SJCRH30 (cell line): ENCODE measurements at regions not wholly inside any gene's neighbourhood (a gene's known extent, or its start where the extent isn't known, plus 50 kb on each side); places are given as distances from the start of the nearest gene placed in this dataset.

ENCODE experiments used
- DNase-seq, 2 experiments: peaks; one replicate each; pipeline ENCODE4 v3.0.0-alpha.2; 2015 to 2020
- H3K27ac ChIP-seq: fragments of 250-450 bp; sonication (Bioruptor Pico); 2 replicates; pipeline ENCODE4 v1.5.1; 2020; ENCODE audit warnings: mild to moderate bottlenecking, moderate library complexity
- H3K27me3 ChIP-seq: fragments of 250-450 bp; sonication (Bioruptor Pico); 2 replicates; pipeline ENCODE4 v1.5.1; 2020; ENCODE audit warnings: mild to moderate bottlenecking, moderate library complexity
- H3K36me3 ChIP-seq: fragments of 250-450 bp; sonication (Bioruptor Pico); 2 replicates; pipeline ENCODE4 v1.5.1; 2020; ENCODE audit warnings: mild to moderate bottlenecking, moderate library complexity
- H3K4me1 ChIP-seq: fragments of 250-450 bp; sonication (Bioruptor Pico); 2 replicates; pipeline ENCODE4 v1.5.1; 2020; ENCODE audit warnings: mild to moderate bottlenecking, moderate library complexity
- H3K4me3 ChIP-seq: fragments of 250-450 bp; sonication (Bioruptor Pico); 2 replicates; pipeline ENCODE4 v1.5.1; 2020; ENCODE audit warnings: mild to moderate bottlenecking, moderate library complexity
- H3K9me3 ChIP-seq: fragments of 250-450 bp; sonication (Bioruptor Pico); replicated peaks from 2 replicates; pipeline ENCODE4 v1.5.1; 2020; ENCODE audit warnings: mild to moderate bottlenecking, moderate library complexity

- Histone ChIP-seq H3K27me3 (no peaks in the 10 kb centered on the region), H3K36me3 (no peaks in the 10 kb centered on the region), H3K4me3 (no peak overlapping the region), H3K27ac (no peak overlapping the region), H3K4me1 (no peaks in the 10 kb centered on the region), H3K9me3 (no peaks in the 10 kb centered on the region)
- no peak for DNase-seq
Observed at GRCh38 chr4:185904381-185904780, 92.4 kb upstream of the SORBS2 start.

- H3K27ac ChIP-seq, result no peak overlapping the region
Observed at GRCh38 chr4:185909972-185910371, 98.0 kb upstream of the SORBS2 start.

GRCh38 chr4:185911556-185912064 is 99.6 kb upstream of the SORBS2 start:
- no peaks in the 10 kb centered on the region for H3K9me3 ChIP-seq
- no peaks in the 10 kb centered on the region for H3K36me3 ChIP-seq
- H3K4me1 ChIP-seq, result no peaks in the 10 kb centered on the region
- H3K27ac ChIP-seq, result no peak overlapping the region
- H3K4me3 ChIP-seq, result no peak overlapping the region
- no peaks in the 10 kb centered on the region for H3K27me3 ChIP-seq
- no peak for DNase-seq

More at GRCh38 chr4:185909972-185910371, 98.0 kb upstream of the SORBS2 start:
- DNase-seq, result no peak
- no peaks in the 10 kb centered on the region for H3K9me3 ChIP-seq
- no peaks in the 10 kb centered on the region for H3K4me1 ChIP-seq
- no peaks in the 10 kb centered on the region for H3K36me3 ChIP-seq
- no peaks in the 10 kb centered on the region for H3K27me3 ChIP-seq
- no peak overlapping the region for H3K4me3 ChIP-seq

- no peaks in the 10 kb centered on the region for H3K36me3 ChIP-seq
- DNase-seq, result no peak
Observed at GRCh38 chr4:185912779-185913178, 100.8 kb upstream of the SORBS2 start.

GRCh38 chr4:185914583-185915199 is 102.7 kb upstream of the SORBS2 start:
- Histone ChIP-seq H3K4me3 (no peak overlapping the region), H3K27ac (no peak overlapping the region), H3K4me1 (no peaks in the 10 kb centered on the region), H3K36me3 (no peaks in the 10 kb centered on the region), H3K27me3 (no peaks in the 10 kb centered on the region), H3K9me3 (no peaks in the 10 kb centered on the region)
- no peak for DNase-seq

More at GRCh38 chr4:185912779-185913178, 100.8 kb upstream of the SORBS2 start:
- H3K9me3 ChIP-seq, result no peaks in the 10 kb centered on the region
- H3K27ac ChIP-seq, result no peak overlapping the region
- no peak overlapping the region for H3K4me3 ChIP-seq
- no peaks in the 10 kb centered on the region for H3K27me3 ChIP-seq
- H3K4me1 ChIP-seq, result no peaks in the 10 kb centered on the region

GRCh38 chr4:185915271-185915670 is 103.3 kb upstream of the SORBS2 start:
- H3K9me3 ChIP-seq, result no peaks in the 10 kb centered on the region
- H3K27me3 ChIP-seq, result no peaks in the 10 kb centered on the region
- H3K4me3 ChIP-seq, result no peak overlapping the region
- no peaks in the 10 kb centered on the region for H3K36me3 ChIP-seq
- no peaks in the 10 kb centered on the region for H3K4me1 ChIP-seq
- H3K27ac ChIP-seq, result no peak overlapping the region
- DNase-seq, result no peak

GRCh38 chr4:185915817-185916216 is 103.8 kb upstream of the SORBS2 start:
- Histone ChIP-seq H3K9me3 (no peaks in the 10 kb centered on the region), H3K27me3 (no peaks in the 10 kb centered on the region)

GRCh38 chr4:185916231-185916630 is 104.2 kb upstream of the SORBS2 start:
- DNase-seq, result no peak
- Histone ChIP-seq H3K36me3 (no peaks in the 10 kb centered on the region), H3K4me3 (no peak overlapping the region), H3K27ac (no peak overlapping the region), H3K27me3 (no peaks in the 10 kb centered on the region), H3K4me1 (no peaks in the 10 kb centered on the region), H3K9me3 (no peaks in the 10 kb centered on the region)

More at GRCh38 chr4:185915817-185916216, 103.8 kb upstream of the SORBS2 start:
- Histone ChIP-seq H3K36me3 (no peaks in the 10 kb centered on the region), H3K27ac (no peak overlapping the region), H3K4me3 (no peak overlapping the region), H3K4me1 (no peaks in the 10 kb centered on the region)
- DNase-seq, result no peak

- no peaks in the 10 kb centered on the region for H3K9me3 ChIP-seq
- DNase-seq, result no peak
- no peaks in the 10 kb centered on the region for H3K27me3 ChIP-seq
- H3K36me3 ChIP-seq, result no peaks in the 10 kb centered on the region
- no peak overlapping the region for H3K4me3 ChIP-seq
- H3K4me1 ChIP-seq, result no peaks in the 10 kb centered on the region
- no peak overlapping the region for H3K27ac ChIP-seq
Observed at GRCh38 chr4:185916683-185917082, 104.7 kb upstream of the SORBS2 start.

- Histone ChIP-seq H3K4me1 (no peaks in the 10 kb centered on the region), H3K27ac (no peak overlapping the region), H3K4me3 (no peak overlapping the region), H3K36me3 (no peaks in the 10 kb centered on the region), H3K9me3 (no peaks in the 10 kb centered on the region), H3K27me3 (no peaks in the 10 kb centered on the region)
- DNase-seq, result no peak
Observed at GRCh38 chr4:185919107-185919506, 107.1 kb upstream of the SORBS2 start.

GRCh38 chr4:185920171-185920570 is 108.2 kb upstream of the SORBS2 start:
- no peak overlapping the region for H3K27ac ChIP-seq
- no peaks in the 10 kb centered on the region for H3K9me3 ChIP-seq
- no peaks in the 10 kb centered on the region for H3K36me3 ChIP-seq
- H3K4me1 ChIP-seq, result no peaks in the 10 kb centered on the region
- DNase-seq, result no peak
- H3K4me3 ChIP-seq, result no peak overlapping the region
- no peaks in the 10 kb centered on the region for H3K27me3 ChIP-seq

GRCh38 chr4:185920691-185921260 is 108.8 kb upstream of the SORBS2 start:
- H3K9me3 ChIP-seq, result no peaks in the 10 kb centered on the region
- no peak overlapping the region for H3K27ac ChIP-seq
- no peak overlapping the region for H3K4me3 ChIP-seq
- no peak for DNase-seq
- H3K4me1 ChIP-seq, result no peaks in the 10 kb centered on the region
- no peaks in the 10 kb centered on the region for H3K36me3 ChIP-seq
- no peaks in the 10 kb centered on the region for H3K27me3 ChIP-seq

- no peak overlapping the region for H3K27ac ChIP-seq
- H3K9me3 ChIP-seq, result no peaks in the 10 kb centered on the region
- DNase-seq, result no peak
- H3K27me3 ChIP-seq, result no peaks in the 10 kb centered on the region
- no peak overlapping the region for H3K4me3 ChIP-seq
- no peaks in the 10 kb centered on the region for H3K4me1 ChIP-seq
- H3K36me3 ChIP-seq, result no peaks in the 10 kb centered on the region
Observed at GRCh38 chr4:185921583-185922555, 109.9 kb upstream of the SORBS2 start.

- Histone ChIP-seq H3K9me3 (no peaks in the 10 kb centered on the region), H3K36me3 (no peaks in the 10 kb centered on the region), H3K4me3 (no peak overlapping the region), H3K27ac (no peak overlapping the region), H3K27me3 (no peaks in the 10 kb centered on the region), H3K4me1 (no peaks in the 10 kb centered on the region)
- no peak for DNase-seq
Observed at GRCh38 chr4:185924458-185925044, 112.6 kb upstream of the SORBS2 start.

- Histone ChIP-seq H3K27ac (no peak overlapping the region), H3K27me3 (no peaks in the 10 kb centered on the region), H3K4me3 (no peak overlapping the region), H3K4me1 (no peaks in the 10 kb centered on the region), H3K36me3 (no peaks in the 10 kb centered on the region), H3K9me3 (no peaks in the 10 kb centered on the region)
- DNase-seq, result no peak
Observed at GRCh38 chr4:185925910-185926360, 113.9 kb upstream of the SORBS2 start.
